OCI-LY7 (cell line): ENCODE measurements at regions not wholly inside any gene's neighbourhood (a gene's known extent, or its start where the extent isn't known, plus 50 kb on each side); places are given as distances from the start of the nearest gene placed in this dataset.

Experiments
- EZH2phosphoT487 ChIP-seq: fragments of 200-600 bp; sonication (generic); IDR thresholded peaks from 2 replicates; pipeline ENCODE4 v1.6.1; 2018; ENCODE audit warnings: low read depth, borderline replicate concordance, mild to moderate bottlenecking, mixed run types, antibody characterized with exemption, low read length, moderate library complexity, mixed read lengths
- TF ChIP-seq, protein P1 (sequence below): fragments of 200-600 bp; sonication (generic); conservative IDR thresholded peaks from 2 replicates; pipeline ENCODE4 v1.5.1; 2014; ENCODE audit warnings: mild to moderate bottlenecking, antibody characterized with exemption, low read length, moderate library complexity, mixed read lengths

DNA sequence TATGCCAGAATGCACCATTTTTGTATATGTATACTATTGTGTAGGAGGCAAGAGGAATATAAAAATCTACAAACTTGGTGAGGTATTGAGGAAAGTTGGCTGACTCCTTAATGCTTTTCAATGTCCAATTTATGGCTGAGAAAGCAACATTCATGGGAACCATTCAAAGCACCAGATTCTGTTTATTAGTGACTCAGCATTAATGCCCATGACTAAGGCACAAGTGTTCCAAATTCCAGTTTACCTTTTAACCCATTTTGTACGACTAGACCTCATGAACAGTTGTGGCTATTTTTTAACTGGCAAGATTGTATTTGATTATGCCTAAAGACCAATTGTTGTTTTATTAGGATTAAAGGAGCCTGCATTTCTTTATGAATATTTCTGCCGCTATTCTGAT lies 375.4 kb upstream of the ATP2B1 start:
- TF ChIP-seq, protein P1, sequence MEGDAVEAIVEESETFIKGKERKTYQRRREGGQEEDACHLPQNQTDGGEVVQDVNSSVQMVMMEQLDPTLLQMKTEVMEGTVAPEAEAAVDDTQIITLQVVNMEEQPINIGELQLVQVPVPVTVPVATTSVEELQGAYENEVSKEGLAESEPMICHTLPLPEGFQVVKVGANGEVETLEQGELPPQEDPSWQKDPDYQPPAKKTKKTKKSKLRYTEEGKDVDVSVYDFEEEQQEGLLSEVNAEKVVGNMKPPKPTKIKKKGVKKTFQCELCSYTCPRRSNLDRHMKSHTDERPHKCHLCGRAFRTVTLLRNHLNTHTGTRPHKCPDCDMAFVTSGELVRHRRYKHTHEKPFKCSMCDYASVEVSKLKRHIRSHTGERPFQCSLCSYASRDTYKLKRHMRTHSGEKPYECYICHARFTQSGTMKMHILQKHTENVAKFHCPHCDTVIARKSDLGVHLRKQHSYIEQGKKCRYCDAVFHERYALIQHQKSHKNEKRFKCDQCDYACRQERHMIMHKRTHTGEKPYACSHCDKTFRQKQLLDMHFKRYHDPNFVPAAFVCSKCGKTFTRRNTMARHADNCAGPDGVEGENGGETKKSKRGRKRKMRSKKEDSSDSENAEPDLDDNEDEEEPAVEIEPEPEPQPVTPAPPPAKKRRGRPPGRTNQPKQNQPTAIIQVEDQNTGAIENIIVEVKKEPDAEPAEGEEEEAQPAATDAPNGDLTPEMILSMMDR, result no peak
- TF ChIP-seq EZH2phosphoT487, result no peak
